ENCODE measurements at regions not wholly inside any gene's neighbourhood (a gene's known extent, or its start where the extent isn't known, plus 50 kb on each side); places are given as distances from the start of the nearest gene placed in this dataset.

GRCh38 chr4:176894498-176894897 lies 101.8 kb upstream of the VEGFC start:
- TF ChIP-seq CTCF (IDR thresholded peaks at IDR 0.05; ENCODE audit: extremely low read depth in 1 of 2, insufficient read depth in 1 of 2, low read depth in 1 of 2, low read length in 2 of 2) (no peak), POLR2A (IDR thresholded peaks at IDR 0.05; ENCODE audit: low read depth, low read length) (no peak)
